GM12878 (cell line): ENCODE measurements at regions not wholly inside any gene's neighbourhood (a gene's known extent, or its start where the extent isn't known, plus 50 kb on each side); places are given as distances from the start of the nearest gene placed in this dataset.

Source experiments
- ATAC-seq: fragments of 200-7000 bp; cut with Tn5 transposase; 3 replicates; pipeline ENCODE4 v1.9.1; 2020; ENCODE audit warnings: mild to moderate bottlenecking, moderate library complexity
- BruUV-seq: library from RNA; stranded (reverse); fragments of 400-500 nt; replicated peaks from 2 replicates; lab custom pipeline; 2021; lab: Mats Ljungman, UMichigan
- CTCF ChIA-PET: fragments of 300-600 bp; sonication (Branson Sonifier 250); formaldehyde crosslinking; extraction: SDS; loops from one replicate; lab custom pipeline; 2021; ENCODE audit warnings: inconsistent platforms; lab: Yijun Ruan, JAX
- POLR2A ChIA-PET: fragments of 350-600 bp; formaldehyde crosslinking; extraction: SDS; loops from one replicate; lab custom pipeline; 2021; ENCODE audit warnings: inconsistent platforms; lab: Charles Lee
- RAD21 ChIA-PET: fragments of 300-600 bp; sonication (Branson Sonifier 250); formaldehyde crosslinking; loops from one replicate; lab custom pipeline; 2023; ENCODE audit warnings: antibody characterized with exemption; ENCODE audit not compliant: unreplicated experiment; lab: Charles Lee
- SMC1A ChIA-PET: fragments of 300-600 bp; sonication (Branson Sonifier 250); formaldehyde crosslinking; loops from one replicate; lab custom pipeline; 2023; ENCODE audit not compliant: unreplicated experiment, uncharacterized antibody; lab: Charles Lee
- DNase-seq: peaks from one replicate; pipeline ENCODE4 v3.0.0-alpha.2; 2011; ENCODE audit warnings: low read depth, low spot score
- FAIRE-seq: peaks from 3 replicates; lab custom pipeline; 2011; peaks lifted over from hg19 to GRCh38; lab: Jason Lieb, UNC
- H2AFZ ChIP-seq: 2 replicates; pipeline ENCODE4 v1.6.0; 2011; ENCODE audit warnings: low read depth, low read length, control low read depth; ENCODE audit not compliant: control insufficient read depth
- H3K27ac ChIP-seq: 2 replicates; pipeline ENCODE4 v1.5.1; 2011; ENCODE audit warnings: control low read depth; ENCODE audit not compliant: control insufficient read depth, insufficient read depth
- H3K27me3 ChIP-seq, 2 experiments: replicated peaks in 1 of 2; 2 replicates each; pipeline versions ENCODE4 v1.6.0 to v1.6.1; 2011; ENCODE audit warnings: low read length in 1 of 2; ENCODE audit not compliant: control insufficient read depth in 2 of 2, insufficient read depth in 2 of 2
- H3K36me3 ChIP-seq, 2 experiments: 2 replicates each; pipeline ENCODE4 v1.5.1; 2011; ENCODE audit warnings: low read length in 1 of 2; ENCODE audit not compliant: control insufficient read depth in 2 of 2, insufficient read depth in 2 of 2
- H3K4me1 ChIP-seq: 2 replicates; pipeline ENCODE4 v1.6.1; 2011; ENCODE audit warnings: mild to moderate bottlenecking, low read length, moderate library complexity, mixed read lengths; ENCODE audit not compliant: control insufficient read depth, insufficient read depth
- H3K4me2 ChIP-seq: 2 replicates; pipeline ENCODE4 v1.6.0; 2011; ENCODE audit warnings: control low read depth; ENCODE audit not compliant: control insufficient read depth, insufficient read depth
- H3K4me3 ChIP-seq: fragments of 200-600 bp; sonication (generic); 2 replicates; pipeline ENCODE4 v1.5.1; 2016
- H3K79me2 ChIP-seq: 2 replicates; pipeline ENCODE4 v1.6.0; 2011; ENCODE audit warnings: low read length; ENCODE audit not compliant: control insufficient read depth, insufficient read depth
- H3K9ac ChIP-seq: 2 replicates; pipeline ENCODE4 v1.8.0; 2011; ENCODE audit warnings: low read length, control low read depth, mixed read lengths; ENCODE audit not compliant: control insufficient read depth, insufficient read depth
- H3K9me3 ChIP-seq: replicated peaks from 3 replicates; pipeline ENCODE4 v1.5.1; 2011; ENCODE audit warnings: mild to moderate bottlenecking, low read length; ENCODE audit not compliant: control insufficient read depth, insufficient read depth
- H4K20me1 ChIP-seq: 2 replicates; pipeline ENCODE4 v1.6.0; 2011; ENCODE audit not compliant: control insufficient read depth, insufficient read depth
- ATF7 ChIP-seq: fragments of 450-650 bp; IDR thresholded peaks from 2 replicates; pipeline ENCODE4 v1.6.1; 2016; ENCODE audit warnings: low read depth, mild to moderate bottlenecking
- BCL11A ChIP-seq: IDR thresholded peaks from 2 replicates; pipeline ENCODE4 v1.6.1; 2011; ENCODE audit warnings: low read depth, low read length
- CTCF ChIP-seq, 3 experiments: IDR thresholded peaks in 2 of 3; conservative IDR thresholded peaks in 1 of 3; 2 replicates each; pipeline ENCODE4 v1.5.1; 2011; ENCODE audit warnings: low read depth in 3 of 3, low read length in 3 of 3, mild to moderate bottlenecking in 3 of 3, control low read depth in 2 of 3, moderate library complexity in 2 of 3, inconsistent platforms in 1 of 3, mixed read lengths in 1 of 3; ENCODE audit not compliant: control insufficient read depth in 2 of 3, insufficient read depth in 1 of 3; ENCODE audit errors: extremely low read depth in 1 of 3
- DPF2 ChIP-seq: fragments of 450-650 bp; IDR thresholded peaks from 2 replicates; pipeline ENCODE4 v1.6.1; 2017; ENCODE audit warnings: mild to moderate bottlenecking
- HDAC2 ChIP-seq: fragments of 200-600 bp; sonication (generic); IDR thresholded peaks from 2 replicates; pipeline ENCODE4 v1.6.1; 2017
- NBN ChIP-seq: fragments of 450-650 bp; IDR thresholded peaks from 2 replicates; pipeline ENCODE4 v1.6.1; 2016
- SIN3A ChIP-seq: IDR thresholded peaks from 2 replicates; pipeline ENCODE4 v1.6.1; 2012; ENCODE audit warnings: low read depth, low read length, improper control_type of control experiment
- SMAD1 ChIP-seq: fragments of 450-650 bp; IDR thresholded peaks from 2 replicates; pipeline ENCODE4 v1.6.1; 2018; ENCODE audit warnings: mild to moderate bottlenecking, low read depth; ENCODE audit not compliant: partially characterized antibody
- SMARCA5 ChIP-seq: fragments of 450-650 bp; IDR thresholded peaks from 2 replicates; pipeline ENCODE4 v1.6.1; 2017; ENCODE audit warnings: mild to moderate bottlenecking
- STAT1 ChIP-seq: fragments of 450-650 bp; conservative IDR thresholded peaks from 2 replicates; pipeline ENCODE4 v1.6.1; 2014; ENCODE audit warnings: antibody characterized with exemption, mild to moderate bottlenecking
- USF2 ChIP-seq: IDR thresholded peaks from 2 replicates; pipeline ENCODE4 v1.6.1; 2011; ENCODE audit warnings: low read depth, low read length, improper control_type of control experiment, borderline replicate concordance
- ZNF592 ChIP-seq: fragments of 450-650 bp; IDR thresholded peaks from 2 replicates; pipeline ENCODE4 v1.6.1; 2017; ENCODE audit warnings: mild to moderate bottlenecking, moderate library complexity
- WGBS: methylation state at CpG from one replicate; pipeline ENCODE4 v1.1.6; 2016; ENCODE audit warnings: low lambda C conversion rate; ENCODE audit not compliant: insufficient replicate concordance, insufficient coverage; ENCODE audit errors: missing lambda C conversion rate; 5-methylcytosine and 5-hydroxymethylcytosine counted together
- in situ Hi-C: fragments of 300-500 bp; cut with MboI; formaldehyde crosslinking; loops from 9 replicates; pipeline ENCODE4 v1.14.3; 2018; ENCODE audit warnings: mixed read lengths
- intact Hi-C: fragments of 100-400 bp; cut with micrococcal nuclease; formaldehyde crosslinking; loops from one replicate; pipeline ENCODE4 v1.14.2; 2022; ENCODE audit not compliant: unreplicated experiment

GRCh38 chr6:170158296-170159021, 132.4 kb downstream of the DLL1 start (continued):
- no peak for TF ChIP-seq USF2
- TF ChIP-seq, all 136 proteins: peak for 0

- Histone ChIP-seq H3K27ac (no peak overlapping the region), H4K20me1 (no peaks in the 10 kb centered on the region), H3K27me3 (no peaks in the 10 kb centered on the region), H3K79me2 (no peaks in the 10 kb centered on the region), H3K9me3 (no peaks in the 10 kb centered on the region; the same call in 2 of the 3 replicates), H3K9ac (no peak overlapping the region), H3K4me3 (no peak overlapping the region), H2AFZ (no peak overlapping the region), H3K36me3 (no peaks in the 10 kb centered on the region), H3K4me1 (no peaks in the 10 kb centered on the region), H3K4me2 (no peak overlapping the region)
- intact Hi-C loops = no loop called here
- no TSS peak for BruUV-seq
- SMC1A ChIA-PET = no interaction called here
- POLR2A ChIA-PET = no interaction called here
- in situ Hi-C loops = no loop called here
- RAD21 ChIA-PET = no interaction called here
- CTCF ChIA-PET = no interaction called here
- no peak for FAIRE-seq
- ATAC-seq = no peak
- WGBS = 58% methylated on average over 25 of the region's 28 CpGs
- no peak for DNase-seq
- no peak for TF ChIP-seq DPF2
- no peak for TF ChIP-seq SMARCA5
- no peak for TF ChIP-seq NBN
- TF ChIP-seq HDAC2 = no peak
- no peak for TF ChIP-seq STAT1
- TF ChIP-seq ZNF592 = no peak
- TF ChIP-seq SIN3A = no peak
- no peak for TF ChIP-seq SMAD1
- TF ChIP-seq CTCF (IDR thresholded peaks at IDR 0.05 in 2 of 3, conservative IDR thresholded peaks at IDR 0.05 in 1 of 3; ENCODE audit: control insufficient read depth in 2 of 3, extremely low read depth in 1 of 3, insufficient read depth in 1 of 3, low read depth in 3 of 3, low read length in 3 of 3) = no peak
- no peak for TF ChIP-seq BCL11A
- TF ChIP-seq ATF7 = no peak
Measured at GRCh38 chr6:170157567-170158218, 133.2 kb downstream of the DLL1 start.
